OCI-LY1 (cell line): ENCODE measurements at regions not wholly inside any gene's neighbourhood (a gene's known extent, or its start where the extent isn't known, plus 50 kb on each side); places are given as distances from the start of the nearest gene placed in this dataset.

Source experiments
- EZH2 ChIP-seq: fragments of 200-600 bp; sonication (generic), shearing (Covaris generic); IDR thresholded peaks from 2 replicates; pipeline ENCODE4 v1.8.0; 2017; ENCODE audit warnings: borderline replicate concordance, mixed run types, mild to moderate bottlenecking, antibody characterized with exemption, low read length, moderate library complexity, mixed read lengths
- TF ChIP-seq, protein P1 (sequence below): fragments of 200-600 bp; sonication (generic), shearing (Covaris generic); IDR thresholded peaks from 2 replicates; pipeline ENCODE4 v1.5.1; 2017; ENCODE audit warnings: mild to moderate bottlenecking, antibody characterized with exemption, low read length, moderate library complexity, mixed read lengths

DNA sequence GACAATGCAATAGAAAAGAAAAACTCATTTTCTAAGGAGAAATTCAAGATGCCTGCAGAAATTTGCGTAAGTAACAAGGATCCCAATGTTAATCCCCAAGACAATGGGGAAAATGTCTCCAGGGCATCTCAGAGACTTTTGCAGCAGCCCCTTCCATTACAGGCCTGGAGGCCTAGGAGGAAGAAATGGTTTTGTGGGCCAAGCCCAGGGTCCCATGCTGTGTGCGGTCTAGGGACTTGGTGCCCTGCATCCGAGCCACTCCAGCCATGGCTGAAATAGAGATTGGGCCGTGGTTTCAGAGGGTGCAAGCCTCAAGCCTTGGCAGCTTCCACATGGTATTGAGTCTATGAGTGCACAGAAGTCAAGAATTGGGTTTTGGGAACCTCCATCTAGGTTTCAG lies 103.9 kb upstream of the ACVR1 start:
- TF ChIP-seq, protein P1, sequence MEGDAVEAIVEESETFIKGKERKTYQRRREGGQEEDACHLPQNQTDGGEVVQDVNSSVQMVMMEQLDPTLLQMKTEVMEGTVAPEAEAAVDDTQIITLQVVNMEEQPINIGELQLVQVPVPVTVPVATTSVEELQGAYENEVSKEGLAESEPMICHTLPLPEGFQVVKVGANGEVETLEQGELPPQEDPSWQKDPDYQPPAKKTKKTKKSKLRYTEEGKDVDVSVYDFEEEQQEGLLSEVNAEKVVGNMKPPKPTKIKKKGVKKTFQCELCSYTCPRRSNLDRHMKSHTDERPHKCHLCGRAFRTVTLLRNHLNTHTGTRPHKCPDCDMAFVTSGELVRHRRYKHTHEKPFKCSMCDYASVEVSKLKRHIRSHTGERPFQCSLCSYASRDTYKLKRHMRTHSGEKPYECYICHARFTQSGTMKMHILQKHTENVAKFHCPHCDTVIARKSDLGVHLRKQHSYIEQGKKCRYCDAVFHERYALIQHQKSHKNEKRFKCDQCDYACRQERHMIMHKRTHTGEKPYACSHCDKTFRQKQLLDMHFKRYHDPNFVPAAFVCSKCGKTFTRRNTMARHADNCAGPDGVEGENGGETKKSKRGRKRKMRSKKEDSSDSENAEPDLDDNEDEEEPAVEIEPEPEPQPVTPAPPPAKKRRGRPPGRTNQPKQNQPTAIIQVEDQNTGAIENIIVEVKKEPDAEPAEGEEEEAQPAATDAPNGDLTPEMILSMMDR, result no peak
- TF ChIP-seq EZH2, result no peak
